ENCODE measurements at regions not wholly inside any gene's neighbourhood (a gene's known extent, or its start where the extent isn't known, plus 50 kb on each side); places are given as distances from the start of the nearest gene placed in this dataset.

GRCh38 chr4:189087971-189088370 is 852.7 kb upstream of the FRG1 start (continued):
- no peak for TF ChIP-seq HEYL (CRISPR knock-in tag; IDR thresholded peaks at IDR 0.05)

GRCh38 chr4:189088780-189089179 is 851.9 kb upstream of the FRG1 start:
- POLR2A ChIA-PET = no interaction called here

GRCh38 chr4:189090174-189090814 is 850.4 kb upstream of the FRG1 start:
- H3K4me1 ChIP-seq = no peaks in the 10 kb centered on the region
- TF ChIP-seq CTCF (IDR thresholded peaks at IDR 0.05) (peak; percentile 34; the same call in 2 of the 3 replicates), E2F6 (IDR thresholded peaks at IDR 0.05; ENCODE audit: borderline replicate concordance, low read depth) (no peak), ATOH8 (CRISPR knock-in tag; IDR thresholded peaks at IDR 0.05; ENCODE audit: low read depth) (no peak), GATA3 (IDR thresholded peaks at IDR 0.05; ENCODE audit: borderline replicate concordance) (no peak), HEYL (CRISPR knock-in tag; IDR thresholded peaks at IDR 0.05) (no peak), CBX2 (IDR thresholded peaks at IDR 0.05; ENCODE audit: borderline replicate concordance, low read depth) (no peak), JUNB (IDR thresholded peaks at IDR 0.05) (no peak), EP300 (IDR thresholded peaks at IDR 0.05) (no peak), PBX3 (IDR thresholded peaks at IDR 0.05) (no peak), RAD21 (conservative IDR thresholded peaks at IDR 0.05 in 1 of 2, IDR thresholded peaks at IDR 0.05 in 1 of 2) (peak; percentile 16 to 25; a peak in 1 of 5 replicates), HOXB13 (CRISPR knock-in tag; IDR thresholded peaks at IDR 0.05; ENCODE audit: low read depth) (no peak), RARB (CRISPR knock-in tag; IDR thresholded peaks at IDR 0.05) (no peak)
- POLR2A ChIA-PET = no interaction called here
- no peak overlapping the region for H3K4me3 ChIP-seq
- CTCF ChIA-PET = interaction anchor here (0.6 to 1.4 kb wide), 3 partner anchors 34 to 626 kb away, joined by 3 to 4 read pairs (median 3); no protein-coding TSS in a partner anchor
- DNase-seq (ENCODE audit: low read depth in 1 of 2, low spot score in 1 of 2) (peak; percentile 13 to 30), ATAC-seq (peak; percentile 83 to 84; a peak in 5 of 6 replicates), FAIRE-seq (no peak)
- no peak overlapping the region for H3K4me2 ChIP-seq
- no peak overlapping the region for H3K27ac ChIP-seq
- WGBS (ENCODE audit: missing lambda C conversion rate) = 87% methylated on average over 2 of the region's 2 CpGs
- no peaks in the 10 kb centered on the region for H3K9me3 ChIP-seq

More at GRCh38 chr4:189088780-189089179, 851.9 kb upstream of the FRG1 start:
- H3K4me2 ChIP-seq = no peak overlapping the region
- H3K27ac ChIP-seq = no peak overlapping the region
- 89% methylated on average over 5 of the region's 5 CpGs for WGBS (ENCODE audit: missing lambda C conversion rate)
- no peaks in the 10 kb centered on the region for H3K9me3 ChIP-seq
- CTCF ChIA-PET = interaction anchor here (1.4 kb wide), 1 partner anchor 35 kb away, joined by 4 read pairs; no protein-coding TSS in a partner anchor
- FAIRE-seq (no peak), ATAC-seq (no peak), DNase-seq (ENCODE audit: low read depth in 1 of 2, low spot score in 1 of 2) (no peak)
- no peak overlapping the region for H3K4me3 ChIP-seq
- TF ChIP-seq EHMT2 (IDR thresholded peaks at IDR 0.05; ENCODE audit: low read depth) = no peak
- no peak for TF ChIP-seq BHLHE40 (IDR thresholded peaks at IDR 0.05; ENCODE audit: low read depth, low read length)
- no peak for TF ChIP-seq ZFP36 (IDR thresholded peaks at IDR 0.05; ENCODE audit: borderline replicate concordance, partially characterized antibody)
- TF ChIP-seq HMGXB4 (CRISPR knock-in tag; IDR thresholded peaks at IDR 0.05; ENCODE audit: borderline replicate concordance) = no peak
- no peak for TF ChIP-seq CEBPB (IDR thresholded peaks at IDR 0.05)
- H3K4me1 ChIP-seq = no peaks in the 10 kb centered on the region

All from A549 (cell line).